ENCODE measurements at regions not wholly inside any gene's neighbourhood (a gene's known extent, or its start where the extent isn't known, plus 50 kb on each side); places are given as distances from the start of the nearest gene placed in this dataset.

GRCh38 chr3:567488-568185 is 371.1 kb downstream of the CHL1 start:
- no peak for TF ChIP-seq RFX5 (IDR thresholded peaks at IDR 0.05; ENCODE audit: low read depth, low read length)
- no peak for TF ChIP-seq SP1 (IDR thresholded peaks at IDR 0.05; ENCODE audit: low read depth, low read length)
- no peak for TF ChIP-seq ZNF592 (IDR thresholded peaks at IDR 0.05)
- TF ChIP-seq EGR1 (IDR thresholded peaks at IDR 0.05; ENCODE audit: borderline replicate concordance in 1 of 2, low read depth in 2 of 2, low read length in 2 of 2), result no peak
- no peak for TF ChIP-seq POLR2A (IDR thresholded peaks at IDR 0.05; ENCODE audit: low read depth, low read length)
- no peak for TF ChIP-seq CTCF (IDR thresholded peaks at IDR 0.05 in 2 of 3, conservative IDR thresholded peaks at IDR 0.05 in 1 of 3; ENCODE audit: control insufficient read depth in 2 of 3, extremely low read depth in 1 of 3, insufficient read depth in 1 of 3, low read depth in 3 of 3, low read length in 3 of 3)

All from GM12878 (cell line).